ENCODE measurements at regions not wholly inside any gene's neighbourhood (a gene's known extent, or its start where the extent isn't known, plus 50 kb on each side); places are given as distances from the start of the nearest gene placed in this dataset.

DNA sequence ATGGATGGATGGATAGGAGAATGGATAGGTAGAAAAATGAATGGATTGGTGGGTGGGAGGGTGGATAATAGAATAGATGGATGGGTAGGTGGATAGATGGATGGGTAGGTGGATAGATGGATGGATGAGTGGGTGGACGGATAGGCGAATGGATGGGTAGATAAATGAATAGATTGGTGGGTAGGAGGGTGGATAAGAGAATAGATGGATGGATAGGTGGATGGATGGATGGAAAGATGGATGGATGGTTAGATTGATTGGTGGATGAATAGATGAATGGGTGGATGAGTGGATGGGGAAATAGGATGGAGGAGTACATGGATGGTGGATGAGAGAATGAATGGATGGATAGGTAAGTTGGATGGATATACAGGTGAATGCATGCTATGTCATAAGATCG lies 110.5 kb downstream of the CEBPB start:
- no peak for DNase-seq (ENCODE audit: low read depth)

DNA sequence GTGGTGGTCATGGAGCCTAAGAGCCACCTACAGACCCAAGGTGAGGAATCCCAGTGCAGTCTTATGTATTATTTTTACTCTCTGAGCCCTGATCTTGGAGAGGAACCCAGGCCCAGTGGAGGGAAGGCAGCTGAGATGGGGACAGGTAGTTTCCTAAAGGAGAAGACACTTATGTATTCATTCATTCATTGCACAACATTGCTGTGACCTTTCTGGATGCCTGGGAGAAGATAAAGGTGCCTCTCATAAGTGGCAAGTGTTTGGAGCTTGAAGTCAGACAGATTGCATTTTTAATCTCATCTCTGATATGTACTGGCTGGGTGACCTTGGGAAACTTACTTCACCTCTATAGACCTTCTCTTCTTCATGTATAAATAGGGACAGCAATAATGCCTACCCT lies 111.1 kb downstream of the CEBPB start:
- DNase-seq (ENCODE audit: low read depth), result no peak

DNA sequence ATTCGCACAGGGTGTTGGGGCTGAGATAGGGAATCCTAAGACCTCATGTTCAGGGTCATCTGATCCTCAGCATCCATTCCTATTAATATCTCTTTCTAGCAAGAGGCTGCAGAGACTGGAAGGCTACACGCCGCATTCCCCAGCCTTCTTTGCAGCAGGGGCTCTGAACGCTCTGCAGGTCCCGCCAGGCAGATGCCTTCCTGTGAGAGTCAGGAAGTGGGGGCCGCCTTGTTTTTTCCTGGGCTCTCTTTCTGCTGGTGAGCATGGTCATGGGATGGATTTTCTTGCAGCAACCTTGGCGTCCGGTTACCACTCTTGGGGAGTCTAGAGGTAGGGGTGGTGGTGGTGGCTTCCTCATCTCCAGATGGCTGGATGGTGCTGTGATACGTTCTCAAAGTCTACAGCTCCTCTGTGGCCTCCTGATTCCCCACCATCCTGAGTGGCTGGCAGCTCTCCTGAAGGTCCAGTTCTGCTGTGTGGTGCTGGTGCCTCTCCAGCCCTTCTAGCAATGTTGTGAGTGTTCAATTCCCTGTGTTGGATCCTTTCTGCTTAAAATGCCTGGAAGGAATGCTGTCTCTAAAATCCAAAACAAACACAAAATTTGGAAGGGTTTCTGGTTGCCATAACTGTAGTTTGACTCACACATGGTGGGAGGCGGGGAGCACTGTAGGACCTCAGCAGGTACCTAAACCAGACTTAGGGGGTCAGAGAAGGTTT lies 111.9 kb downstream of the CEBPB start:
- DNase-seq (ENCODE audit: low read depth), result no peak

DNA sequence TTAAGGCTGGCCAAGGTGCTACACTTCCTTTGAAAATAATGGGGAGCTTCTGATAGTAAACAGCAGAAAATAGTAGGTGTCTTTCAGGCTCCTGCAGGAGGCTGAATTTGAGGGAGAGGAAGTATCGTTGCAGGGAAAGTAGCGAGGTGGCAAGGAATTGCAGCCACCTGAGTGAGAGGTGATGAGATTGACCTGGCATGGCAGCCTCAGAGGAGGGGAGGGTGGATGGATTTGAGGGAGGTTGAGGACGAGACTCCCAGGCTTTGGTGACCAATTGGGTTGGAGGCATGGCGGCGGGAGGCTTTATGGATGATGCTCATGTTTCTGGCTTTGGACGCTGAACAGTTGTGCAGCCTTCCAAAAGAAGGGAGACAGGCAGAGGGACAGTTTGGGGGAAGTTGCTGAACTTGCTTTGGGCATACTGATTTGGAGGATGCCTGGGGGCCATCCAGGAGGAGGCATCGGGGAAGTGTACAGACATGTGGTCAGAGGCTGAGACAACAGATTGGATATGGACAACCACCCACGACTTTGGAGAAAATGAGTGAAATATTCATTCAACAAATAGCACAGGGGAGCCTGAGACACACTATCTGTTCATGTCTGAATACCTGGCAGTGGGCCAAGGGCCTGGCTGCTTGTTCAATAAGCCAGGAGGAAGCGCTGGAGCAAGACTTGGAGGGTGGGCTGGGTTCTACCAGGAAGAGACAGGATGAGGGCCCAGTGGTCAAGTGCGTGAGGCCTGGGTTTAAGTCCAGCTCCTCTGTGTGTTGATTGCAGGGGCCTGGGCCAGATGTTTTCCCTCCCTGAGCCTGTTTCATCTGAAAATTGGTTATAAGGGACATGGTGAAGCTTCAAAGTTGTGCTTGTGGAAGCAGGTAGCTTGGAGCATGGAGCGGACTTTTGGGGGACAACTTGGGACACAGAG lies 113.2 kb downstream of the CEBPB start:
- DNase-seq (ENCODE audit: low read depth), result no peak

DNA sequence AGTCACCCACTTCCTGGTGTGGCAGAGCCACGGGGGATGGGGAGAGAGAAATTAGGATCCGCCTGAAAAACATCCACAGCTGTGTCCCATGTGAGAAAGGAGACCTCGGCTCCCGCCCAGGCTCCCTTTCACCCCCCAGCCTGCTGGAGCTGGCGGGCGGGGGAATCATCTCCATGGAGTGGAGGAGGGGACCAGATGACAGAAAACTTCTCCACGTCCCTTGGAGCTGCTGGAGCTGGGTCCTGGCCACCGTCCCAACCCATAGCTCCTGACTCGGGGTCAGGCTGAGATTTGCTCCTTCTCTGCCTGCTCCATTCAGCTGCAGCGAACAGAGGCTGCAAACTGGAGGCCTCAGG lies 113.8 kb downstream of the CEBPB start:
- no peak for DNase-seq (ENCODE audit: low read depth)

DNA sequence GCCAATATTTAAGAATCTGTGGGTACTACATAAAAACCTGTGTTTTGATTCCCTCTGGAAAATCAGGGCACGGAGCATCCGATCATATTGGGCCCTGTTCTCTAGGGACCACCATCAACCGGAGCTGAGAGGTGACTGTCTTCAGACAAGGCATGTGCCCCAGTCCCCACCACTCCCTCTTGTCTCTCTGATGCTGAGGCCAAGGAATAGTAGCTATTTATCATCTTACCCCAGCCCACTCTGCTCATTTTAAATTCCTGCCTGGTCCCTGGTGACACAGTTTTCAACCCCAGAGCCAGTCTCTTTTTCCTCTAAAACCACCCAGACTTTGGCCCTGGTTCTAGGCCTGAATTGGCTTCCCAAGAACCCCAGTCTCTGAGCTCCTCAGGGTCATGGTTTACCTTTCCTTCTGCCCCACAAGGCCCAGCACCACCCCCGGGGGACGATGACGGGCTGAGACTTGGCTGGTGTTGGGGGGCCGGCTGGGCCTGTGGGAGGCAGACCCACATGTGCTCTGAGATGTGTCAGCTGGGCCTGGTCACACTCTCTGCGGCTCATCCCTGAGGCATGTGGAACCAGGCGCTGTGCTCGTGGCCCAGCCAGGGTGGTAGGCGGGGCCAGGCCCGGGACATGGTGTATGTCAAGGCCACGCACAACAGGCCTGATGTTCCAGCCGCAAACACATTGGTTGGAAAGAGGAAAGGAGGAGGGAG lies 114.4 kb downstream of the CEBPB start:
- DNase-seq (ENCODE audit: low read depth), result peak; percentile 85

DNA sequence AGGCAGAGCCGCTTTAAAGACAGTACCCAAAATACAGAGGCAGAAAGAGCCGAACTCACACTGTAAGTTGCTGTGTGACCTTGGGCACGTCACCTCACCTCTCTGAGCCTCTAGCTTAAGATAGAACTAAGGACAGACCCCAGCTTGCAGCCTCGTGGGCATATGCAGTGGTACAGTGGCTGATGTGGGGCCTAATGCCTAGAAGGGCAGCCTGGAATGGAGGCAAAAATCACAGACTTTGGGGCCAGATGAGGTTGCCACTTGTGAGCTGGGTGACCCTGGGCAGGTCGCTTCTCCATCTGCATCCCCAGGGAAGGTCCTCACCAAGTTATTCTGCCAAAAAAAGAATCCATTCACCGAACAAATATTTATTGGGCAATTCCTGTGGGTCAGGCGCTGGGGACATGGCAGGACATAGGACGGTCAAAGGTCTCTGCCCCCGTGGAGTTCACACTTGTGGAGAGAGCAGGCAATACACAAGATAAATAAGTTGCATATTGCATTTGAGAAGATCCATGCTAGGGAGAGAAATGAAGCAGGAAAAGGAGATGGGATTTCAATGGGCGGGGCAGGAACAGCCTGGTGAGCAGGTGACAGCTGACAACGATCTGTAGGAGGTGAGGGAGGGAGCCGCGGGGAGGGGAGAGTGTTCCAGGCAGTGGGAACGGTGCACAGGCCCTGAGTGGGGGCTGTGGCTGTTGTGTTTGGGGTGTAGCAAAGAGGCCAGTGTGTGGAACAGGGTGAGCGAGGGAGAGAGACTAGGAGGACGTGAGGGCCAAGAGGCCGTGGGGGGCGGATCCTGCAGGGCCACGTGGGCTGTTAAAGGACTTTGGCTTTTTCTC lies 115.2 kb downstream of the CEBPB start:
- no peak for DNase-seq (ENCODE audit: low read depth)

DNA sequence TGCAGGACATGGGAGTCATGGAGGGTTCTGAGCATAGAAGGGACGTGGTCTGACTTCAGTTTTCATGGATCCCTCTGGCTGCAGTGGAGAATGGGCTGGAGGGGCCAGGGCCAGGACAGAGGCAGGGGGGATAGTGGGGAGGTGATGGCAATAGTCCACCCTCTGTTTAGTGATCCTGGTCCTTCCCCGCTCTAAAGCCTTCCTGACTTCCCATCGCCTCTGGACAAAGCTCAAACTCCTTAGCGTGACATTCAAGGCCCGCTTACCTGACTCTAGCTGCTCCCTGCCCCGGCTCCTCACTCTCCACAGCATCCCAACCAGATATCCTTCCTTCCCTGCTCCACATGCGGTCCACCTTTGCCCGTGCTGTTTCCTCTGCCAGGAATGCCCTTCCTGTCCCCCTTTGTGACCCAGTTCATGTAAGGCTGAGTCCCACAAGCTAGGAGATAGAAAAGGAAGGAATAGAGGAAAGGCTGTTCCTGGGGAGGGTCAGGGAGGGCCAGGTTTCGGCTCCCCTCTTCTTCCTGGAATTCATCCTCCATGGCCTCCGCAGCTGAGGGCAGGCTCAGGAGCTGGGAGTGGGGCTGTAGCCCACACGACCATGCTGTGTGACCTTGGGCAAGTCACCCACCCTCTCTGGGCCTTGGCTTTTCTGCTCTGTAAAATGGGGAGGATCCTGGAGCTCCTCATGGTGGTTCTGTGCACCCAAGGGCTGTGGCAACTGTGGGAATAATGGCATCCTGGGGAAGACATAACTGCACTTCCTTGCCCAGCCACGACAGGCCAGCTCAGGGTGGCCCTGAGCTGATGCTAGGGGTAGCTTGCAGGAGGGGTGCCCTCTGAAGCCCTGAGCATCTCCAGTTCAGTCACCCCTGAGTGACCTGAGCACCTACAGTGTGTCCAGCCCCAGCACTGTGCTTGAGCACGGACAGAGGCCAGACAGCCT lies 116.1 kb downstream of the CEBPB start:
- no peak for DNase-seq (ENCODE audit: low read depth)

DNA sequence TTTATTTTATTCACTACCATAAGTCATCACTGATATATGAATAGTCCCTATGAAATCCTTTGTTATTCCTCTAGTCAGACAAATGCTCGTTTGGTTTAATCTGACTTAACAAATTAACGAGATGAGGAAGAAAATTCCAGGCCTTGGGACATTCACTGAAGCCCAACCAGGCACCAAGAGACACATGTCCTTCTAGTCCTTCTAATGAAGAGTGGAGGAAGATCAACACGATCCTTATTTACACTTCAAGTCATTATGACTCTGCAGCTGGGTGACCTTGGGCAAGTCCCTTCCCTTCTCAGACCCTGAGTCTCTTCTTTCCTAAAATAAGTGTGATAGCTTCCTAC lies 117.5 kb downstream of the CEBPB start:
- DNase-seq (ENCODE audit: low read depth), result no peak

DNA sequence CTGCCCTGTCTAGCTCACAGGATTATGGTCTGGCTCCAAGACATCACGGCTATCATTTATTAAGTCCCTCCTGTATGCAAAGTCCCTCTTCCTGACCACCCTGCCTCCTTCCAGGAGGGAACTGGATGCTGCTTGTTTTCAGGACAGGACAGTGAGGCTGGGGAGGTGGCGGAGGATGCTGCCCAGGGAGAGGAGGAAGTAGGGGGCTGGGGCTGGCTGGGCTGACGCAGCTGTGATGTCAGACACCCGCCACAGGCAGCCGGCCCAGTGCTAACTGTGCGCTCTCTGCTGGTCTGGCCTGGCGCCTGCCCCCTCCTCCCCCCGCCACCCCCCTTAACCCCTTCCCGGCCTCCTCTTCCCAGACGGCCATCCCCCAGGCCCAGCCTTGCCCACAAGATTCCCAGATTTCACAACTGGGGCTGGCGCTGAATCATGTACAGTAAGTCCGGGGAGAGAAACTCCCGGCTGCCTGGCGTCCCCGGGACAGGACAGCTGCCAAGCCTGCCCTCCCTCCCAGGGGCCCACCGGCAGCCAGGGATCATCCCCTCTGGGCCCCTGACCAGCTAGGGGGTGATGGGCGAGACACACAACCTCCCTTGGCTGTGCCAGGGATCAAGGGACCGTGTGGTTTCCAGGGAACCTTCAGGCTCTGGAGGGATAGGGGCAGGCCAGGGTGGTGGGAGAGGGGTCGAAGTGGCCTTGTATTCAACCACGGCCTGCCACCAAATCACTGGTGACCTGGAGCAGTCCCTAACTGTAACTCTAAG lies 118.1 kb downstream of the CEBPB start:
- DNase-seq (ENCODE audit: low read depth), result peak; percentile 95

DNA sequence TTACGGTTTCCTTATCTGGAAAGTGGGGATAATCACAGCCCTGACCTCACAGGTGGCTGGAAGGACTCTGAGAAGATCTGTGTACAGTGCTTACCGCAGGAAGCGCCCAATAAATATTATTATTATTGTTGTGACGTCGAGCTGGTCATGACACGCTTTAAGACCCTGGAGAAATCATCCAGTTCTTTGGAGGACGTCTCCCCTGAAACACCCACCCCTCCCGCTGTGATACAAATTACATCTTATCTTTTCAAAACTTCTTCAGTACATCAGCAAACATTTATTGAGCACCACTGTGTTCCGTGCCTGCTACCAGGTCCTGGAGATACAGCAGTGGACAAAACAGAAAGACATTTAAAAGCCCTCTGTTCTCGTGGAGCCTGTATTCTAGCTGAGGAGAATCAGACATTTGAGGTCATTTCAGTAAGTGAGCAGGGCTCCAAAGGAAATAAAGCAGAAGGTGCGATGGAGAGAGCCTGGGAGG lies 118.7 kb downstream of the CEBPB start:
- no peak for DNase-seq (ENCODE audit: low read depth)

DNA sequence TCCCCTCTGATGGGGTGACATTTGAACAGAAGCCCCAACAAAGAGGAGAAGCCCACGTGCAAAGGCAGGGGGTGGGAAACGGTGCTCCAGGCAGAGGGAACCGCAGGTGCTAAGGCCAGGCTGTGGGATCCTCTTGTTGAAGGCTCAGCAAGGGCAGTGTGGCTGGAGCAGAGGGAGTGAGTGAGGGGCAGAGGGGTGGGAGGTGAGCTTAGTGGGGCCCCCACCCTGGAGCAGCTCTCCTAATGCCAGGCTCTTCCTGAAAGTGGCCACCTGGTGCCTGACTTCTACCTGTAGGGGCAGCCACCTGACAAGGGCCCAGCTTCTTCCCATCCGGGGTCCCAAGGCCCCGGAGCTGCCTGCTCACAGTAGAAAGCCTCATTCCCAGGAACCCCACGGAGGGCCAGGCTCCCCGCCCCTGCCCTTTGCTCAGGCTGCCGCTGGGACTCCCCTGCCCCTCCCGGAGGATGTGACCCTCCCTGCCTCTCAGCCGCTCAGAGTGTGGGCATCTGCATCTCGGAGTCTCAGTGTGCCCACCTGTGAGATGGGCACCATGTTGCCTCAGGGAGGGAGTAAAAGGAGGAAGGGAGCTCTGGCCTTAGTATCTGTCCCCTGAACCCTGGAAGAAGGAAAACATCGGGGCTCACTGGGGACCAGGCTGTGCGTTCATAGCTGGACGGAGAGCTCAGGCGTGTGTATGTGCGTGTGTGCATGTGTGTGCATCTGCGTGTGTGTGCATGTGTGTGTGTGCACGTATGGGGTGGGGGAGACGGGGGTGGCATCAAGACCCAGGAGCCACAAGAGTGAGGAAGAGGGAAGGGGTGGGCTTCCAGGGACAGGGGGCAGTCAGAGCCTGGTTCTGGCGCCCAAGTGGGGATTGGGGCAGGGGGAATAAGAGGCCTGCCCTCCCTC lies 119.4 kb downstream of the CEBPB start:
- DNase-seq (ENCODE audit: low read depth), result no peak

DNA sequence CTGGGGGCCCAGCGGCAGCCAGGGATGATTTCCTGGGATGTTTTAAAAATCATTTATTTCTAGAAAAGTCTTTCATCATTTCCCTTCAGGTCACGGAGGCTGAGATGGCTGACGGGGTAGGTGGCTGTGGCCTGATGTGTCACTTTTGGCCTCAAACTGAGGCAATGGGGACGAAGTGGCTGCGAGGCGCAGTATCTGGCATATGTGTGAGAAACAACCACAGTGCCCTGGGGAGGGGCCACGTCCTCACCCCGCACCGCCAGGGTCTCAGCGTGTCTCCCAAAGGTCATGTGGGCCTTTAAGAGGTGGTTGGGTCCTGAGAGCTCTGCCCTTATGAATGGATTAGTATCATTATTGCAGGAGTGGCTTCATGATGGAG lies 120.0 kb downstream of the CEBPB start:
- no peak for DNase-seq (ENCODE audit: low read depth)

DNA sequence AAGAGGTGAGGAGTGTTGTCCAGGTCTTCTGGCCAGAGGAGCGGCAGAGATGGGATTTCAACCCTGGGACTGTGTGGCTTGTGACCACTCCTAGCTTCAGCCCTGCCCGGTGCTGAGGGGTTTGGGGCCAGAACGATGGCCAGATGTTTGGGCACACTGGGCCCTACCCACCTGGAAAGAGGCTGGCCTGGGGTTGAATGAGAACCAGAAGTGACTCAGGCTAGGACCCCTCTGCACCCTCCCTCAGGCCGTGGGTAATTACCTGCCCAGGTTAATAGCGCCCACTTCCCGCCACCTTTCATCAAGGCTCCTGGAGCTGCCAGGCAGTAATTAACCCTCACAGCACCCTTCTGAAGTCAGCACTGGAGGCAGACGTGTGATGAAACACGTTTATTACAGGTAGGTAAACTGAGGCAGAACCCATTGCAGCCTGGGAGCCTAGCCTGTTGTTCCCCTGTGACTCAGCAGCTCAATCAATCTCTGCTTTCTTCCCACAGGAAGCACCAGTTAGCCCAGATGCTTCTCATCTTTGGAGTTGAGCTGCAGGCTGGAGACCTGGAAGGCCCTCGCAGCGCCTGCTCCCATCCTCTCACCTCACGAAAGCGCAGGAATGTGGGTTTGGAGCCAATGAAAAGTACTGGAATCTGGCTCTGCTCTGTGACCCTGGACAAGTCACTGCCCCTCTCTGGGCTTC lies 120.8 kb downstream of the CEBPB start:
- DNase-seq (ENCODE audit: low read depth), result no peak

DNA sequence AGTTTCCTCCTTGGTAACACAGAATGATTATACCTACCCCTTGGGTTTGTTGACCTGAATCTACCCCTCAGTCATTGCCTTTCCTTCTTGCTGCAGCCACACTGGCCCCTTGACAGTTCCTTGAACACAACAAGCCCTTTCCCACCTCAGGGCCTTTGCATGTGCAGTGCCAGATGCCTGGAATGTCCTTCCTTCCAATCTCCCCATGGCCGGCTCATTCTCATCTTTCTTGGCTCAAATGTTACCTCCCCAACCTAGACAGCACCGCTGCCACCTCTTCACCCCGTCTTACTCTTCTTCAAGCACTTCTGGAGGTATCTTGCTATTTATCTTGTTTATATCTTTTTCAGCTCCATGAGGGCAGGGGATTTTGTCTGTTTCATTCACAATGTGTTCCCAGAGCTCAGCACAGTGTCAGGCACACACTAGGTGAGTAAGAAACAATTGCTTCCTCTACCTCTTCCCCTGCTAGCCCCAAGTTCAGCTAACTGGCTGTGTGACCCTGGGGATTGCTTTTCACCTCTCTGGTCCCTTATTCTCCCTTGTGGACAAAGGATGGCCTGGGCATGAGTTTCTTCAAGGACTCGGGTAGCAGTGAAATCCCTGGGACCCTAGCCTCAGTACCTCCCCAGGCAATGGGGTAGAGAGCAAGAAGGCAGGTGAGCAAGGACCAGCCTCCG lies 121.5 kb downstream of the CEBPB start:
- no peak for DNase-seq (ENCODE audit: low read depth)

DNA sequence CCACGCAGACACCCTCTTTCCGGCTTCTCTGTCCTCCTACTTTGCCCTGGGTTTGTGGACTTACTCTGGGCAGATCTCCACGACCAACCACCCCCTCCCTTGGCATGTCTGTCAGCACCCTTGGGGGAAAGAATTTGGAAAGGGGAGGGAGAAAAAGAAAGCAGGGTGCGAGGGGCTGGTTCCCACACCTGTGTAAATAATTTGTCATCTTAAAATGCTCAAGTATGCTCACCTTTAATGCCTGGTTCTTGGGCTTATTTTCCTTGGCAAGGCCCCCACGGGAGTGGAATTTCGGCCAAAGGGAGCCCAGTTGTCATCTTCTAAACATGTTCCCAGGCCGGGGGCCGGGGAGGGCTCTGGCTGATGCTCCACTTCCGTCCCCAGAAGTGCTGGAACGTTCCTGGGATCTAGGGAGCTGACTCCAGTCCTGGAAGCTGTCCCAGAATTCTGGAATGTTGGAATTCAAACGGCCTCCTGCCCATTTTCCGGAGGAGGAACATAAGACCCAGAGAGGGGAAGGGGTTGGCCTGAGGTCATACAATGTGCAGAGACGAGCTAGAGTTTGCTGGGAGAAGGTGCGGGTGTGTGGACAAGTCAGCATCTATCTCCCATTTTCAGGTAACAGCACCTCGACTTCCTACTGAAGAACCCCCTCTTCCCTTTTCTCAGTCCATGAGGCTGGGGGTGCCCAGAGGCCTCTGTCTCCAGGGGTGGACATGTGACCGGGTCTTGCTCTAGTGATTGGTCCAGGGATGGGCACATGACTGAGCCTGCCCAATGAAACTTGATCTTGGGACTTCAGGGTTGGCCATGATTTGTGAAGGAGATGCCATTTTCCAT lies 122.3 kb downstream of the CEBPB start:
- peak; percentile 80 for DNase-seq (ENCODE audit: low read depth)

DNA sequence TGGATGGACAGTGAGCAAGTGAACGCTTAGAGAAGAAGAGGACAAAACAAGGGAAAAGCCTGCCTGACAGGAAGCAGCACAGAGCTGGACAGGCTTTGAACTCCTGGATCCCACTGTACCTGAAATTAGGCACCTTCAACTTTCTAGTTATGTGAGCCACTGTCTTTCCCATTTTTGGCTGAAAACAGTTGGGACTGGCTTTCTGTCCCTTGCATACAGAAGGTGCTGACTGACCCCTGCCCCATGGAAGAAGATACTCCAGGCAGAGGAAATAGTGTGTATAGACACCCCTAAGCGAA lies 122.8 kb downstream of the CEBPB start:
- no peak for DNase-seq (ENCODE audit: low read depth)
